HG03439 (cell line): ENCODE measurements at regions not wholly inside any gene's neighbourhood (a gene's known extent, or its start where the extent isn't known, plus 50 kb on each side); places are given as distances from the start of the nearest gene placed in this dataset.

Experiments used
- ATAC-seq: cut with Tn5 transposase; IDR thresholded peaks from one replicate; pipeline ENCODE4 v1.9.1; 2021; ENCODE audit warnings: mild to moderate bottlenecking, moderate library complexity; ENCODE audit not compliant: unreplicated experiment

DNA sequence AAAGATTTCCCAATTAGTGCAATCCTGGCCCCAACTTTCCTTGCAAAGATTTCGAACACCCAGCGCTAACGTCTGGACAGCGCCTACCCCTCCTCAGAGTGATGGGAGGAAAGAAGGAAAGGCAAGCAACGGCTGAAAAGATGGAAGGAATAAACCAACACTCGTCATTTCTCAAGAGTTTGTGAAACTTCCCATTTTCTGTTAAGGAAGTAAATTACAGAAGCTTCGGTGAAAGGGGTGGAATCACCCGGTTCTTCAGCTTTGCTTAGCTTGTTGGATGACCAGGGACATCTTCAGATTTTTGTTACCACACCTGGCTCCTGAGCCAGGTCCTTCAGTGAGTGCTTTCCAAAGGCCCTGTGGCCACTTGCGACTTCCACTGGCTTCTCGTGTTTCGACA is 313.1 kb downstream of the SKIDA1 start:
- ATAC-seq, result no peak

DNA sequence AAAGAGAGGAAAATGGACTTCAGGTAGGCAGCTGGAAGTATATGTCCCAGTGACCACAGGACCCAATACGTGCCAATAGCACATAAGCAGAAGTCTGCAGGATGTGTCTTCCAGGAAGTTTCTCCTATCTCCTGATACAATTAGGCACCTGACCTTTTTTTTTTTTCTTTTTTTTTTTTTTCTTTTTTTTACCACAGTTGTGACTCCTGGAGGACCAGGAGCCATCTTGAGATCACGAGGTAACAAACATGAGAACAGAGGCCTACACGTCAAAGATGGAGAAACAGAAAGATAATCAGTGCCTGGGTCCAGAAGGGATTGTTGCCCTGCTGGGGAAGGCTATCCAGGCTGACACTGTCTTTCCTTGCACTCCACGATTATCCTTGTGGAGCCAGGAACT is 312.4 kb upstream of the NEBL start:
- no peak for ATAC-seq

DNA sequence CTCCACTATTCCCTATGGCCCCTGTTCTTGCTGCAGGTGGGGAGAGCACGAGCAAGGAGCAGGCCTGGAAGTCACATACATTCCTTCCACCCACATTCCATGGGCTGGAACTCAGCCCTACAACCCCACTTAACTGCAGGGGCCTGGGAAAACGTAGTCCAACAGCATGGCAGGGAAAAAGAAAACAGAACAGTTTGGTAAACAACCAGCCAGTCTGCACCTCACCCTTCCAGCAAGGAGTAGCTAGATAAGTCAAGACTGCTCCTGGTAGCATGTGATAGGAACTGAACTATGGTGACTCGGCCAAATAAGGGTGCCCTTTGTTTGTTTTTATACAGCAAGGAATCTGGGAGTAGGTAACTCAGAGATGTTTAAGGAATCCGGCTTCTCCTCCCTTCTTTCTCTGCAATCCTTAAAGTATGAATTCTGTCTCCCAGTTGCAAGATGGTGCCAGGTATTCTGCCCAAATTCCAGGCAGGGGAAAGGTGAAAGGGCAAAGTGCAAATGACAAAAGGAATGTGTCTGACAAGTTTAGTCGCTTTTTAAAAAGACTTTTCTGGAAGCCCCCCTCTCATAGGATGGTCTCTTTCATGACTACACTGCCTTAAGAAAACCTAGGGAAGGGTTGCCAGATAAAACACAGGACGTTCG is 311.7 kb upstream of the NEBL start:
- ATAC-seq, result no peak

DNA sequence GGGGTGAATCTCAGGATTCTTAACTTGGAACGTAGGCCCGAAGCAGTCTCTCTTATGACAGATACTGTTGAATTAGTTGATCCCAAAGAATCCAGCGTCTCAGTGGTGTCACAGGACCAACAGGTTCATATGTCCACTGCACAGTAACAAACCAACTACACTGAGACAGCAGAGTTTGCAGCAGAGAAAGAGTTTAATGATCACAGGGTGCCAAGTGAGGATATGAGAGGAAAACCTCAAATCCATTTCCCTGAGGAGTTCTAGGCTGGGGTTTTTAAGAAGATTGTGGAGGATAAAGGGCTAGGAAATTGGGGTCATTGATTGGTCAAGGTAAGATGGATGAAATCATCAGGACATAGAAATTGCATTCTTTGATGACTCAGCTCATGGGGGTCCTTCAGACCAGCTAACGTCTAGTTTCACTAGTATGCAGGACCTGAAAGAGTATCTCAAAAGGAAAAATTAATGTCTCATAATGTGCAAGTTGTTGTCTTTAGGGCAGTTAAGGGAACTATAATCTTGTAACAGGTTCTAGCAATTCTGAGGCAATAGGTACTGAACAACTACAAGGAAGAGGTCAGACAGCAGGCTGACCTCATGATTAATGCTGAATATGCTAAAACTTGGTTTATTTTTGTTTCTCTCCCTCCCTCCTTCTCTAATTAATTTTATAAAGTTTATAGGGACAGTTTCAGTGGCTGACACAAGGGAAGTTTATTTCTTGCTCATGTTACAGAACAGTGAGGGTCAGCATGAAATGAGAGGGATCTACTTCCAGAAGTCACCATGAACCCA is 310.9 kb upstream of the NEBL start:
- no peak for ATAC-seq

DNA sequence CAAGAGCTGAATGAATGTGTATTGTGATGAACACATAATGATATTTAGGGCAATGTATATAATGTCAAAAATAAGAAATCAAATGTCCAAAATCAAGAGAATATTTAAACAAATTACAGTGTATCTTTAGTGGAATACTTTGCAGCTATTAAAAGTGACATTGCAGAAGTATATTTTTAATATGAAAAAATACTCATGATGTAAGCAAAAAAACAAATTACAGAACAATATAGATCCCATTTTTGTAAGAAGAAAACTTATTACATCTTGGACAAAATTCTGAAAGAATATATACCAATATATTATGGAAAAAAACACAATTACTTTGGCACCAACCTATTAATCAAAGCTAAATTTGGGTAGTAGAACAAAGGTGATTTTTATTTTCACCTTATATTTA is 308.2 kb upstream of the NEBL start:
- no peak for ATAC-seq

DNA sequence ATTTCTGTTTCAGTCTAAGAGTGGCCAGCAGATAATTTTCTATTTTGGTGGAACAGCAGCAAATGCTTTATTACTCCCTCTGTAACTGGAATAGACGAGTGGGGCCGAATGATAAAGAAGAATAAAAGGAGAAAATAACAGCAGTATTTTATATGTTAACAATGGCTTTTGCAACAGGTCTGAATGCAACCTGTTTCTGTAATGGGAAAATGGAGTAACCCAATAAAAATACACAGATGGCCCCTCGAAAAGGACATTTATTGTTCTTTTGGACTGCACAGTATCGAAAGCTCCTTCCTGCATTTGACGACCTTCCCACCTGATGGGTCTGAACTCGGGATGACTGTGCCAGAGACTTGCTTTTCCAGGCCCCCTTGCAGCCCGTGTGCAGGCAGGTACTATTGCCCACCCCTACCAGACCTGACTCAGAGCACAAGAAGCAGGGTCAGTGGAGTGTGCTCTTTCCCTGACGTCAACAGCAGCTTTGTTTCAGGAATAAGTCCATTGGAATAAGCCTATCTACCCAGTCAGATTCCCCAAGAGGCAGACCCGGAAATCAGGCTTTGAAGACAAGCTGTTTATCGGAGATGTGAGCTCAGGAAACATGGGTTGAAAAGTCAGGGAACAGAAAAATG is 306.5 kb upstream of the NEBL start:
- ATAC-seq, result no peak

DNA sequence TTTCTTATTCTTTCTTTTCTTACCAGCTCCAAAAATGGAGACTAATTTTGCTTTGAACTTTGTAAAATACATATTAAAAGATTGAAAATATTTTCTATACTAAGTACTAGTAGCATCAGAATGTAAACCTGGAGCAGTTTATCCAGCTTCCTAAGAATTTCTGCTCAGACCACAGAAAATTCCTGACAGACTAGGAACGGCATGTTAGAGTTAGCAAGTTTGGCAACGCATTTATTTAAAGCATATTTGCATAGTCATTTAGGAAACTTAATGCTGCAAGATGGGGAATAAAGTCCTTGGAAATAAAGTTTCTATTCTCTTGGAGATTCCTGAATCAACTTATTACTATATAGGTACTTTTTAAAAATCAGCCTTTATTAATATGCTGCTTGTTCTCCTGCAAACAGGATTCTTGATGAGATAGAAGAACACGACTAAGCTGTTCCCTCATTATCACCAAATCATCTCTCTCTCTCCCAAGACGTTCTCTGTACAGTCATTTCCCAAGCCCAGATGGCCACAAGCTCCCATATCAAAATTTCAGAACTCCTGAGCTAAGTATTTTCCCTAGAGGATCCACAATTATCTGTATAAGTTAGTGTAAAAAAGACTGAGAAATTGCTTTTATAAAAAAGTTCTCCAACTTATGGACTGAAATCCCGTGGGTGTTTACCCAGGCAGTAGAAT is 305.8 kb upstream of the NEBL start:
- no peak for ATAC-seq

DNA sequence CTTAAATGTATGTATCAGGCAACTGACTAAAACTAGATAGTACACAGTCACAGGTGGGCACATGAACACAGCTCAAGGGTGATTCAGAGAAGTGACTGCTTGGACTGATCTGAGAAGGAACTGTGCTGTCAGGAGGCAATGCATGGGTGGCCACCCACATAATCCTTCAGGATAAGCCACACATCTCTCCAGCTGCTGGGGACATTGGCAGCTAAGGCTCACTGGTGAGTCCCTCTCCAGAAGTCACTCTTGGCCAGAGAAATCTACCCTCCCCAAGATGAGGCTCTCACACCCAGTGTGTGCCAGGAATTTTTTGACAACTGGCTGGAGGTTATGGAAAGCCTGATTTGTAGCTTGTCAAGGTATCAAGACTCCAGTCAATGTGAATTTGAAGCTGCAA is 302.4 kb upstream of the NEBL start:
- no peak for ATAC-seq

DNA sequence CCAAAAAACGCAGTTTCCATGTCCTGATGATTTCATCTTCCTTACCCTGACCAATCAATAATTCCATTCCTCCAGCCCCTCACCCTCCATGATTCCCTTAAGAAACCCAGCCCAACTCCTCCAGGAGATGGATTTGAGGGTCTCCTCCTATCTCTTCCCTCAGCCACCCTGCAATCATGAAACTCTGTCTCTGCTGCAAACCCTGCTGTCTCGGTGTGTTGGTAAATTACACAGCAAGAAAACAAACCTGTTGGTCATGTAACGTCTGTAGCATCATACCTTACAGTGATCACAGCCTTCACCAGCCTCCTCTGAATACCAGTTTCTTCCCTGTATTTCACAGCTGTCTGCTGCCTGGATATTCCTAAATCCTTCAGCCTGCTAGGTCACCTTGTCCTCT is 300.7 kb upstream of the NEBL start:
- ATAC-seq, result no peak

DNA sequence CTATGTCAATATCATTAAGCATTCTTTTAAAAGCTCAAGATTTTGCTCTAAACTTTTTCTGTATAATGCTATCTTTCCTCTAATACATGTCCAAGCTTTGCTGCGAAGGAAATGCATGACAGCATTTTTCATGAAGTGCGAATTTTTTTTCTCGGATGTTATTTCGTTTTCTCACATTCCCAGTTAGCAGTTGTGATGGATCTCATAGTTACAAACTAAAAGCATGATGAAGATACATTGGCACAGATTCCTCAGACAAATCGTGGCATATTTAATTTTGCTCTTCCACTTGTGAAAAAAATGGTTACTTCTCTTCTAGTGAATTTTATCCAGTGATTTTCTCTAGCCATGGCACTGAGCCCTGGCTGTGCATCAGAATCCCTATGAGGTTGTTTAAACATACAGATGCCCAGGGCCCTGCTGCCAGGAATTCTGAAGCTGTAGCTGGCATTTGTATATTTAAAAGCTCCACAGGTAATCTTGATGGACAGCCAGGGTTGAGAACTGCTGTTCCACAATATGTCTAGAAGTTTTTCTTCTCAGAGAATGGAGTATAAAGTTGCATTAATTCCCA is 299.8 kb upstream of the NEBL start:
- no peak for ATAC-seq

DNA sequence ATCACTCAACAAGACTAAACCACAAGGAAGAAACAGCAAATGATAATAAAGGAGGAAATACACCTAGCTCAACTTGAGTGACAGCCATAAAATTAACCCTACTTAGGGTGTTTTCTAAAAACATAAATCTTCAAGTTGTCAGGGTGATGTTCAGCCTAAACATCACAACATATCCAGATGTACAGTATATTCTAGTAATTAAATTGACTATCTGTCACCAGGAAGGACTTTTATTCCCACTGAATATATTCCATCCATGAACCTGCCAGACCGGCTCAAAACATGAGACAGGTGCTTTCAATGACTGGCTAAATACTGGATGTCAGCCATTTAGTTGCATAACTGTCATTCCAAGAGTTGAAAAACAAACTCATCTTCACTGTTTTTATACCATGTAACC is 298.1 kb upstream of the NEBL start:
- no peak for ATAC-seq

DNA sequence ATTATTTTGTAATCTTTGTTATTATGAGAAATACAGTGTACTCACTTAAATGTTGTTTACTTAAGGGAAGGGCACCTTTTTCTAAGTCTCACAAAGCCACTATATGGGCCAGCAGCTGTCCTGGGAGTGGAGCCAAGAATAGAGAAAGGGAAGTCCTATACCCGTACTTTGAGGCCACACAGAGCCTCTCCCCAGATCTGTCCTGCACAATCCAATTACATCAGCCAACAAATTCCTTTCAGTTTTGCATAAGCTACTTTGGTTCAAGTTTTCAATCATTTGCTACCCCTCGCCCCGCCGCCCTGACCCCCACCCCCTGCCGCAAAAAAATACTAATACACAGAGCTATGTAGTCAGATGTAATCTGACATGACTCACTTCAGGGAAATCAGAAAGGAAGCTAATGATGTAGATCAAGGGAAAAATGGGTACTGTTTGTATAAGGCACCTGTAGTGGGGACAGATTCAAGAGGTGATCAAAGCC is 297.4 kb upstream of the NEBL start:
- ATAC-seq, result no peak

DNA sequence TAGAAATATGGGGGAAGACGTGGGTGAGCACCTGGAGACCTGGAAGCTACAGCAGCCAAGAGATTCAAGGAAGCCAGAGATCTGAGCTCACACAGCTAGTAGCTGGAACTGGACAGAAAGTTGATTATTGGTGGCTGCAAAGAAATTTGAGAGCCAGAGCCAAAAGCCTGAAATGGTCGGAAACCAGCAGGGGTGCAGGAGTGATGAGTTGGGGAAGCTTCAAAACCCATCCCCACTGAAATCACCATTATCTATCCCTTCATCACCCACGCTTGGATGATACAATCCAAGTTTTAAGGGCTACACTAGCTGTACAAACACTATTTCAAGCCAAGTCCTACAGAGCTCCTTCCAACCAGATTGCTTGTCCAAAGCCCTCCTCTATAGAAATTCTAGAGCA is 296.1 kb upstream of the NEBL start:
- no peak for ATAC-seq

DNA sequence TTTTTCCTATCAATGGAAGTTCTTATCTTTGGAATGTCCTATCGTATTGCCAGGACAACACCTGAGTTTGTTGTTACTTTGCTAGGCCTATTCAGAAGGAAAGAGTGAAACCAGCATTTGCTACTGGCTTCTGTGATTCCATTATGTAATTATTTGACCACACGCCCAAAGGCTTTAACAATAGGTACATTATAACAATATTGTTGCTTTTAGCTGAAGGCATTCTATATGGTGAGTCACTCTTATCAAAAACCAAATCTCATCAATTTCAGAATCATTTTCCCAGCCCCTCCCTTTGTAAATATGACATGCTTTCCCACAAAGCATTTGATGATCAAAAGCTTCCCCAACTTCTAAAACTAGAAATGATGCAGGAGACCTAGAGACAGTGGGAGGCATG is 294.4 kb upstream of the NEBL start:
- ATAC-seq, result no peak

DNA sequence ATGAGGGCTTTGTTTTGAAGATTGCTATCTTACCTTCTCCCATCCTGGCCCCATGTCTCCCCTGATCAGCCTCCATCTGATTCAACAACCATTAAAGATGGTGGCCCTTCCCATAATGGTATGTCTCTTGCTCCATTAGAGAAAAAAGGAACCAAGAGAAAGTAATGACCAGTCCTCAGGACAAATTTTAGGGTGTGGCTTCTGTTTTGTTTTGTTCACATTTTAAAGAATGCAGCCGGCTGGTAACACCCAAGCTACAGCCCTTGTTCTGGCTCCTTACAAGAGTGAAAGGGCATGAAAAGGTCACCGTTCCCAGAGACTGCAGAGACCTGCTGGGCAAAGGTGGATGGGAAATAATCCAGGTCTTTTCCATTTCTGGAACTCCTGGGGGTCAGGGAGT is 287.9 kb upstream of the NEBL start:
- ATAC-seq, result no peak

DNA sequence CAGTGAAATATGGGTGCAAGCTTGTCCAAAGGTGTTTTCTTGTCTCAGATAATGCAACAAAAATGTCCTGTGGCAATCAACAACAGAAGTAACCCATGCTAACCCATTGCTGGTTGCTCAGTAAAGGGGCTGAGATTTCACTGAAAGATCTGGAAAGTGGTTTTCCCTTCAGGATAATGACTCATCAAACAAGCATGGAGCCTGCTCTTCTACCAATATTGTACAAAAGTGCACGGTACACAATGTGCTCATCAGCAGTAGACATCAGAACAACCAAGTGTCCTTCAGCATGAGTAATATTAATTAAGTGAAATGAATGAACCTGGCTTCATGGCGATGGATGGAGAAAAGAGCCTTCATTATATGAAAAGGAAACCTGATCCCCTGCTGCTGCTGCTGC is 287.1 kb upstream of the NEBL start:
- ATAC-seq, result no peak

DNA sequence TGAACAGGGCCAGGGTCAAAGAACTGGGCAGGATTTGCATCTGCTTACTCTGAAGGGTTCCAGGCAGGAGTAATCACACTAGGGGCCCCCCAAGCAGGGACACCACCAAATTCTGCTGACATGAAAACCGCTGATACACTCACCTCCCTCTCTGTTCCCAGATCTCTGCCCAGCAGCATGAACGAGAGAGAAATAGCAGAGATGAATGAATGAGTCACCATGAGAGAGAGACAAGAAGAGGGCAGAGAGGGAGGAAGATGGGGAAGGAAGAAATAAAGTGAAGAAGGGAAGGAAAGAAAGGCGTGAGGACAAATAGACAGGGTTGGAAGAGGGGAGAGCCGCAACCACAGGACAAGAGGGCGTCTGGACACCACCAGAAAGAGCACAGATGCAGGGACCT is 285.9 kb upstream of the NEBL start:
- no peak for ATAC-seq

DNA sequence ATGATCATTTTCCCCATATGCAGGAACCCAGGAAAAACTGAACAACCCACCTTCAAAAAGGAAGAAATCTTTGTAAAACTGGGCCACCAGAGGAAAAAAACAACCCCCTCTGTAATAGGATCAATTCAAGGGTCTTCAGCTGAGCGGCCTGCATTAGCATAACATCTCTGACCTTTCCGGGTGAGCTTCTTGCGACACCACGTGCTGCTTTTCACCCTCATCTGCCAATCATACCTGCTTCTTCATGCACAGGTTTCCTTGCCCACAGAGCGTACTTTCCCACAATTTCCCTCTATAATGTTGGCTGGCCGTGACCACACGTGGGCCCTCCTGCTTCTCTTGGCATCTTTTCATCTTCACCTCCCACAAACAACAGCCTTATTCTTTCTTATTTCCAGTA is 284.3 kb upstream of the NEBL start:
- ATAC-seq, result no peak

DNA sequence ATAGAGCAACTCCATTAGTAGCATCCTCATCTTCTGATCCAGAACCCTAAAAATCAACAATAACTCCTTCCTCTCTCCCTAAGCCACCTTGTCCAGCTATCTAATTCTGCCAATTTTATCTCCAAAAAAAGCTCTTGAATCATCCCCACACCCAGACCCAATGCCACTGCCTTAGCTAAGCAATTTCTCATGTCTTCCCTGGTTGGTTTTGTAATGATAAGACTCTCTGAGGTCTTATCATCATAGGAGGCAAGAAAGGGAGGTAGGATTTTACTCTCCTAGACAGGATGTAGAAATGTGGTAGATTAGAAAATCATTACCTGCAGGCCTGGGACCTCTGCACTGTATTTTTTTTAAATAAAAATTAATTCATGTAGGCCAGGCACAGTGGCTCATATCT is 283.5 kb upstream of the NEBL start:
- no peak for ATAC-seq

DNA sequence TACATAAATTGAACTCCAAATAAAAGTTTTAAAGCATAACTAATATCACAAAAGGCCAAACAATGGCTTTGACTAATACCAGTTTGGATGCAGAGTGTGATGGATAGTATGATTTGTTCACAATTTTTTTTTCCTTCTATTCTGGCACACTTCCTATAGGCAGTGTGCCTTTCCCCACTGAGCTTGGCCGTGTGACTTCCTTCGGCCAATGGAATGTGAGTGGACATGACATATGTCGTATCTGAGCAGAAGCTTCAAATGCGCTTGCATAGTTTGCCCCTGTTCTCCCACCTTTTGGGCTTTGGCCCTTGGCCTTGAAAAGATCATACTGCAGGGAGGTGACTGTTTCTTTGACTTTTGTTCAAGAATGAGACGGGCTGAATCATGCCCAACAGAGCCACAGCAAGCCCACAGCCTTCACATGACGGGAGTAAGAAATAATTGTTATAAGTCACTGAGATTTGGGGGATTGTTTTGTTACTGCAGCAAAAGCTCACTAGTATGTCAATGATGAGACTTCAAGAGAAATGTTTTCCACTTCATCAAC is 279.9 kb upstream of the NEBL start:
- ATAC-seq, result no peak

DNA sequence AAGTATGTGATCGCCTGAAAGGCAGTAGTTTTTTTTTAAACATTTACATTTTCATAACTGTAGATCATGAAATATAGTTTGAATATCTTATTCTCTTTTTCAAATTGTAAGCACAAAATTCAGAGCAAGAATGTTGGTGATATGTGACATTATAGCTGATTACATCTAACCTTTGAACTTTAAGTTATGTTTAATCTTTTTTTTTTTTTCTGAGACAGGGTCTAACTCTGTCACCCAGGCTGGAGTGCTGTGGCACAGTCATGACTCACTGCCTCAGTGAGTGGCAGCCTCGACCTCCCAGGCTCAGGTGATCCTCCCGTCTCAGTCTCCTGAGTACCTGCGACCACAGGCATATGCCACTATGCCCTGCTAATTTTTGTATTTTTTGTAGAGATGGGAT is 278.7 kb upstream of the NEBL start:
- no peak for ATAC-seq
